CD4-positive, alpha-beta T cell (primary cell): ENCODE measurements at regions not wholly inside any gene's neighbourhood (a gene's known extent, or its start where the extent isn't known, plus 50 kb on each side); places are given as distances from the start of the nearest gene placed in this dataset.

Experiments used
- ATAC-seq: fragments of 200-7000 bp; cut with Tn5 transposase; one replicate; pipeline ENCODE4 v1.10.0; 2022; ENCODE audit warnings: mild to moderate bottlenecking; ENCODE audit not compliant: poor library complexity
- CTCF ChIA-PET: fragments of 350-600 bp; sonication (Branson Sonifier 250); formaldehyde crosslinking; loops from one replicate; lab custom pipeline; 2021; ENCODE audit warnings: antibody characterized with exemption, inconsistent platforms; lab: Charles Lee
- POLR2A ChIA-PET: fragments of 350-600 bp; sonication (Branson Sonifier 250); formaldehyde crosslinking; loops from one replicate; lab custom pipeline; 2021; ENCODE audit warnings: antibody characterized with exemption, inconsistent platforms; lab: Charles Lee
- DNase-seq, 14 experiments: peaks; one replicate each; pipeline ENCODE4 v3.0.0-alpha.2; 2013 to 2020; ENCODE audit warnings: mixed read lengths in 2 of 14
- H3K27ac ChIP-seq, 2 donors: one replicate each; pipeline versions ENCODE4 v1.5.1 to v1.7.0; 2013; ENCODE audit warnings: low read length in 2 of 2, low read depth in 1 of 2, mild to moderate bottlenecking in 1 of 2
- H3K27me3 ChIP-seq, 2 experiments: 1 replicate in 1 of 2; 2 replicates in 1 of 2; pipeline versions ENCODE4 v1.6.1 to v1.7.0; 2013; ENCODE audit warnings: low read length in 2 of 2, control low read depth in 1 of 2, mild to moderate bottlenecking in 1 of 2, moderate library complexity in 1 of 2; ENCODE audit not compliant: insufficient read depth in 2 of 2, control insufficient read depth in 1 of 2
- H3K36me3 ChIP-seq: one replicate; pipeline ENCODE4 v1.6.1; 2013; ENCODE audit warnings: low read length, control low read depth; ENCODE audit not compliant: insufficient read depth
- H3K4me1 ChIP-seq: one replicate; pipeline ENCODE4 v1.6.1; 2013; ENCODE audit warnings: low read length, control low read depth; ENCODE audit not compliant: insufficient read depth
- H3K4me3 ChIP-seq: one replicate; pipeline ENCODE4 v1.5.1; 2013; ENCODE audit warnings: mild to moderate bottlenecking, low read length, moderate library complexity
- H3K9me3 ChIP-seq, 2 experiments: 1 replicate in 1 of 2; 2 replicates in 1 of 2; pipeline versions ENCODE4 v1.6.1 to v1.7.0; 2013; ENCODE audit warnings: low read length in 2 of 2, mild to moderate bottlenecking in 2 of 2, control low read depth in 1 of 2, moderate library complexity in 1 of 2; ENCODE audit not compliant: control insufficient read depth in 1 of 2, insufficient read depth in 1 of 2
- H3K27ac Mint-ChIP-seq: one replicate; pipeline ENCODE4 v1.8.0; 2020; ENCODE audit warnings: mixed read lengths
- H3K27me3 Mint-ChIP-seq: one replicate; pipeline ENCODE4 v1.8.0; 2021; ENCODE audit warnings: mixed read lengths
- H3K36me3 Mint-ChIP-seq: one replicate; pipeline ENCODE4 v1.8.0; 2021; ENCODE audit warnings: low read depth, mixed read lengths
- H3K4me1 Mint-ChIP-seq: one replicate; pipeline ENCODE4 v1.8.0; 2021; ENCODE audit warnings: low read depth, mixed read lengths
- H3K4me3 Mint-ChIP-seq: one replicate; pipeline ENCODE4 v1.8.0; 2020; ENCODE audit warnings: mild to moderate bottlenecking, mixed read lengths
- H3K9me3 Mint-ChIP-seq: one replicate; pipeline ENCODE4 v1.8.0; 2020; ENCODE audit warnings: mixed read lengths
- intact Hi-C, 2 experiments: fragments of 100-400 bp; cut with DNase I in 1 of 2; cut with micrococcal nuclease in 1 of 2; formaldehyde crosslinking; loops; one replicate each; pipeline versions ENCODE4 v1.15.1 to v1.9.0; 2023 to 2025; cut with DNase I, micrococcal nuclease
- TF ChIP-seq, protein P1 (sequence below): fragments of 200-600 bp; IDR thresholded peaks from one replicate; pipeline ENCODE4 v1.8.0; 2022; ENCODE audit warnings: antibody characterized with exemption, mild to moderate bottlenecking

DNA sequence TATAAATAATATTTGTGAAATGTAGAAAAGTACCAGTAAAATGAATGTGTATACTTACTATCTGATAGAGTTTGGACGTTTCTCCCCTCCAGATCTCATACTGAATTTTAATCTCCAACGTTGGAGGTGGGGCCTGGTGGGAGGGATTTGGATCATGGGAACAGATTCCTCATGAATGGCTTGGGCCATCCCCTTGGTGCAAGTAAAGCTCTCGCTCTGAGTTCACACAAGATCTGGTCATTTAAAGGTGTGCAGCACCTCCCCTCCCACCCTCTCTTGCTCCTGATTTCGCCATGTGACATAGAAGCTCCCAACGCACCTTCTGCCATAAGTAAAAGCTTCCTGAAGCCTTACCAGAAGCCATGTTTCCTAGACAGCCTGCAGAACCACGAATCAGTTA, 219.0 kb downstream of the HACE1 start:
- ATAC-seq = no peak
- POLR2A ChIA-PET = no interaction called here
- Mint-ChIP-seq H3K27me3 (no peaks in the 10 kb centered on the region), H3K36me3 (no peaks in the 10 kb centered on the region), H3K4me1 (no peaks in the 10 kb centered on the region), H3K27ac (no peak overlapping the region), H3K4me3 (no peak overlapping the region), H3K9me3 (no peaks in the 10 kb centered on the region)
- peaks cover 0 to under 1% of the 10 kb centered on the region in 2 experiments for H3K27me3 ChIP-seq
- H3K4me1 ChIP-seq = no peaks in the 10 kb centered on the region
- H3K9me3 ChIP-seq = no peaks in the 10 kb centered on the region
- intact Hi-C loops = no loop called here
- CTCF ChIA-PET = no interaction called here
- no peaks in the 10 kb centered on the region for H3K36me3 ChIP-seq
- no peak overlapping the region for H3K4me3 ChIP-seq
- DNase-seq = no peak
- TF ChIP-seq, protein P1, sequence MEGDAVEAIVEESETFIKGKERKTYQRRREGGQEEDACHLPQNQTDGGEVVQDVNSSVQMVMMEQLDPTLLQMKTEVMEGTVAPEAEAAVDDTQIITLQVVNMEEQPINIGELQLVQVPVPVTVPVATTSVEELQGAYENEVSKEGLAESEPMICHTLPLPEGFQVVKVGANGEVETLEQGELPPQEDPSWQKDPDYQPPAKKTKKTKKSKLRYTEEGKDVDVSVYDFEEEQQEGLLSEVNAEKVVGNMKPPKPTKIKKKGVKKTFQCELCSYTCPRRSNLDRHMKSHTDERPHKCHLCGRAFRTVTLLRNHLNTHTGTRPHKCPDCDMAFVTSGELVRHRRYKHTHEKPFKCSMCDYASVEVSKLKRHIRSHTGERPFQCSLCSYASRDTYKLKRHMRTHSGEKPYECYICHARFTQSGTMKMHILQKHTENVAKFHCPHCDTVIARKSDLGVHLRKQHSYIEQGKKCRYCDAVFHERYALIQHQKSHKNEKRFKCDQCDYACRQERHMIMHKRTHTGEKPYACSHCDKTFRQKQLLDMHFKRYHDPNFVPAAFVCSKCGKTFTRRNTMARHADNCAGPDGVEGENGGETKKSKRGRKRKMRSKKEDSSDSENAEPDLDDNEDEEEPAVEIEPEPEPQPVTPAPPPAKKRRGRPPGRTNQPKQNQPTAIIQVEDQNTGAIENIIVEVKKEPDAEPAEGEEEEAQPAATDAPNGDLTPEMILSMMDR = no peak
- no peak overlapping the region for H3K27ac ChIP-seq

DNA sequence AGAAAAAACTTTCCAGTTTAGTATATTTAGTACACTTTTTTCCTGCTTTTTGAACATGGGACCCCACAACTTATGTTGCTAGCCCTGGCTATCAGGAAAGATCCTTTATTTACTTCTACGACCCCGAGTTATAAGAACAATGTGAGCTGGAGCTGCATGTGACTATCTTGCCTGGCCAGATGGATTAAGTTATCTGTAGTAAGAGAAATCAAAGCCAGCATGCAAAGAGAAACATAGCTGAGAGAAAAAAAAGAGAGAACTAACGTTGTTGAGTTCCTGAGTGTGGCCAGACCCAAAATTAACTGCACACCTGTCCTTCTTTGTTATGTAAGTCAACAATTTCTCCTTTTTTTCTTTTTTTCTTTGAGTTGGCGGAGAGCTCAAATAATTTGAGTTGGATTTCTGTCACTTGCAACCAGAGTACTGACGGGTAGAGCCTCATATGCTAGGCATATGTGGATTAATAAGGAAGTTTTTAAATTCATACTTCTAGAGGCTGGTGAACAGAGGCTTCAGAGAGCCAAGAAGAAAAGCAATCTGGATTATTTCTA, 219.5 kb downstream of the HACE1 start:
- Histone ChIP-seq H3K9me3 (no peaks in the 10 kb centered on the region), H3K27ac (no peak overlapping the region), H3K36me3 (no peaks in the 10 kb centered on the region), H3K27me3 (no peaks in the 10 kb centered on the region), H3K4me3 (no peak overlapping the region), H3K4me1 (no peaks in the 10 kb centered on the region)
- Mint-ChIP-seq H3K4me3 (no peak overlapping the region), H3K4me1 (no peaks in the 10 kb centered on the region), H3K9me3 (no peaks in the 10 kb centered on the region), H3K27ac (no peak overlapping the region), H3K36me3 (no peaks in the 10 kb centered on the region), H3K27me3 (no peaks in the 10 kb centered on the region)
- TF ChIP-seq, protein P1 = no peak
- intact Hi-C loops = no loop called here
- DNase-seq (no peak), ATAC-seq (no peak)
- POLR2A ChIA-PET = no interaction called here
- CTCF ChIA-PET = interaction anchor here (1.1 kb wide), 1 partner anchor 17 kb away, joined by 3 read pairs; no protein-coding TSS in a partner anchor

DNA sequence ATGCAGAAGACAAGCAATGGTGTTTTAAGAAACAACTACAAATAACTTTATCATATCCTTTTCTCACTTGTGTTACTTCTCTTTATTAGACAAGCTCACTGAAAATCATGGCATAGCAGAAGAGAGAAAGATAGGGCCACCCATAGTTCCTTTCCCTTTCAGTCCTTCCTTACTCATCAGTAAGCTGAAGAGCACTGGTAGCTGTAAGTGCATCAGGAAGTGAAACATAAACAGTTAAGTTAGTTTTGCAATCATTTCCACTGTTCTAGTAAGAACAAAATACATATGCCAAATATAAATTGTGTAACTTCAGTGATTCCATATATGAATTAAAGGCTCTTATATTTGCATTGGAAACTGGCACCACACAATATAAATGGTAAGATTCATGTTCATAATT, 220.1 kb downstream of the HACE1 start:
- TF ChIP-seq, protein P1 = no peak
- ChIA-PET CTCF (interaction anchor here (1.1 kb wide), 1 partner anchor 17 kb away, joined by 3 read pairs; no protein-coding TSS in a partner anchor), POLR2A (no interaction called here)
- Histone ChIP-seq H3K4me3 (no peak overlapping the region), H3K9me3 (no peaks in the 10 kb centered on the region), H3K27me3 (no peaks in the 10 kb centered on the region), H3K4me1 (no peaks in the 10 kb centered on the region), H3K36me3 (no peaks in the 10 kb centered on the region), H3K27ac (no peak overlapping the region)
- no peak overlapping the region for H3K4me3 Mint-ChIP-seq
- no peaks in the 10 kb centered on the region for H3K36me3 Mint-ChIP-seq
- intact Hi-C loops = no loop called here
- no peaks in the 10 kb centered on the region for H3K9me3 Mint-ChIP-seq
- no peak for ATAC-seq
- DNase-seq = peak in 3 of 14 experiments; percentile 1 to 9 (median 9)
- H3K27me3 Mint-ChIP-seq = no peaks in the 10 kb centered on the region
- no peaks in the 10 kb centered on the region for H3K4me1 Mint-ChIP-seq
- no peak overlapping the region for H3K27ac Mint-ChIP-seq
